ENCODE measurements at regions not wholly inside any gene's neighbourhood (a gene's known extent, or its start where the extent isn't known, plus 50 kb on each side); places are given as distances from the start of the nearest gene placed in this dataset.

DNA sequence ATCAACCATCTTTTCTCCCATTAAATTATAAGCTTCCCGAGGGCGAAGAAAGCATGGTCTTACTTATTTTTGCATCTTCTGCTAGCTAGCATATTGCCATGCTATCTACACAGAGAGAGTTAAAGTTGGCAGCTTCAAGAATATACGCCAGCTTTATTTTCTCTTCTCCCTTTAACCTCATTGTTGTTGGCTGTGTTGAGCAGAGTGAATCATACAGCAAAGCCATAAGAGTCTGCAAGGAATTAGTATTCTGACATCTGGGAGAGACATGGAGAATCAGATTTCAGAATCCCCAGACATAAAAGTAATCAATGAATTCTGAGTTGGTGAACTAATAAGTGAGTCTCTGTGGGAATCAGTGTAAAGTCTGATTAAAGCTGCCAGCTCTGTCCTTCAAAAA is 649.6 kb upstream of the PTBP2 start:
- TF ChIP-seq CTCF (conservative IDR thresholded peaks at IDR 0.05; ENCODE audit: low read length) (no peak), EZH2phosphoT487 (IDR thresholded peaks at IDR 0.05; ENCODE audit: borderline replicate concordance, low read depth, low read length) (no peak)

Measured in OCI-LY7 (cell line).